ENCODE measurements at regions not wholly inside any gene's neighbourhood (a gene's known extent, or its start where the extent isn't known, plus 50 kb on each side); places are given as distances from the start of the nearest gene placed in this dataset.

DNA sequence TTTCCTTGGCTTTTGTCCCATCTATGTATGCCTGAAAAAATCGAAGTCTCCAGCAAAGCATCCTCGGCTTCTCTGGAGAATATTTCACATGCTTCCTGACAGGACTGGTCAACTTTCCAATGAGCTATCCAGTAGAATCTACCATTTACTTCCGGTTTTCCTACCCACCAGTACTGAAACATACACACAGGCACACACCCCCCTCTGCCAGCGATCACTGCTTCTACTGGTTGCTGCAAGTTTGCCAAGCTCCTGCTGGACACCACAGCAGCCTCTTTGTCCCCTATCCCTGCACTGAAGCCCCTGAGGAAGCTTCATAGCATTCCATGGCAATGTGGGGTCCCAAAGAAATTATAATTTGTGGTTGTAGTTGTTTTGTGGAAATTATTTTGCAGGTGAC lies 536.8 kb downstream of the MATN1 start:
- TF ChIP-seq HCFC1 (IDR thresholded peaks at IDR 0.05; ENCODE audit: low read length) (no peak), POLR2AphosphoS5 (IDR thresholded peaks at IDR 0.05; ENCODE audit: low read length) (no peak), NR2C2 (IDR thresholded peaks at IDR 0.05; ENCODE audit: borderline replicate concordance, control insufficient read depth, insufficient read length, low read depth) (no peak), GABPA (IDR thresholded peaks at IDR 0.05; ENCODE audit: low read depth) (no peak), POLR2A (IDR thresholded peaks at IDR 0.05; ENCODE audit: low read depth, low read length) (no peak)
- TF ChIP-seq, protein P1, sequence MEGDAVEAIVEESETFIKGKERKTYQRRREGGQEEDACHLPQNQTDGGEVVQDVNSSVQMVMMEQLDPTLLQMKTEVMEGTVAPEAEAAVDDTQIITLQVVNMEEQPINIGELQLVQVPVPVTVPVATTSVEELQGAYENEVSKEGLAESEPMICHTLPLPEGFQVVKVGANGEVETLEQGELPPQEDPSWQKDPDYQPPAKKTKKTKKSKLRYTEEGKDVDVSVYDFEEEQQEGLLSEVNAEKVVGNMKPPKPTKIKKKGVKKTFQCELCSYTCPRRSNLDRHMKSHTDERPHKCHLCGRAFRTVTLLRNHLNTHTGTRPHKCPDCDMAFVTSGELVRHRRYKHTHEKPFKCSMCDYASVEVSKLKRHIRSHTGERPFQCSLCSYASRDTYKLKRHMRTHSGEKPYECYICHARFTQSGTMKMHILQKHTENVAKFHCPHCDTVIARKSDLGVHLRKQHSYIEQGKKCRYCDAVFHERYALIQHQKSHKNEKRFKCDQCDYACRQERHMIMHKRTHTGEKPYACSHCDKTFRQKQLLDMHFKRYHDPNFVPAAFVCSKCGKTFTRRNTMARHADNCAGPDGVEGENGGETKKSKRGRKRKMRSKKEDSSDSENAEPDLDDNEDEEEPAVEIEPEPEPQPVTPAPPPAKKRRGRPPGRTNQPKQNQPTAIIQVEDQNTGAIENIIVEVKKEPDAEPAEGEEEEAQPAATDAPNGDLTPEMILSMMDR (IDR thresholded peaks at IDR 0.05 in 2 of 3, conservative IDR thresholded peaks at IDR 0.05 in 1 of 3; ENCODE audit: control insufficient read depth in 2 of 3, extremely low read depth in 1 of 3, insufficient read depth in 1 of 3, low read depth in 3 of 3, low read length in 3 of 3) = no peak
- TF ChIP-seq, protein P2, sequence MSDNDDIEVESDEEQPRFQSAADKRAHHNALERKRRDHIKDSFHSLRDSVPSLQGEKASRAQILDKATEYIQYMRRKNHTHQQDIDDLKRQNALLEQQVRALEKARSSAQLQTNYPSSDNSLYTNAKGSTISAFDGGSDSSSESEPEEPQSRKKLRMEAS (IDR thresholded peaks at IDR 0.05; ENCODE audit: low read depth, low read length) = no peak
- TF ChIP-seq, protein P3, sequence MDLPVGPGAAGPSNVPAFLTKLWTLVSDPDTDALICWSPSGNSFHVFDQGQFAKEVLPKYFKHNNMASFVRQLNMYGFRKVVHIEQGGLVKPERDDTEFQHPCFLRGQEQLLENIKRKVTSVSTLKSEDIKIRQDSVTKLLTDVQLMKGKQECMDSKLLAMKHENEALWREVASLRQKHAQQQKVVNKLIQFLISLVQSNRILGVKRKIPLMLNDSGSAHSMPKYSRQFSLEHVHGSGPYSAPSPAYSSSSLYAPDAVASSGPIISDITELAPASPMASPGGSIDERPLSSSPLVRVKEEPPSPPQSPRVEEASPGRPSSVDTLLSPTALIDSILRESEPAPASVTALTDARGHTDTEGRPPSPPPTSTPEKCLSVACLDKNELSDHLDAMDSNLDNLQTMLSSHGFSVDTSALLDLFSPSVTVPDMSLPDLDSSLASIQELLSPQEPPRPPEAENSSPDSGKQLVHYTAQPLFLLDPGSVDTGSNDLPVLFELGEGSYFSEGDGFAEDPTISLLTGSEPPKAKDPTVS (IDR thresholded peaks at IDR 0.05; ENCODE audit: low read depth, low read length) = no peak
- TF ChIP-seq, protein P4, sequence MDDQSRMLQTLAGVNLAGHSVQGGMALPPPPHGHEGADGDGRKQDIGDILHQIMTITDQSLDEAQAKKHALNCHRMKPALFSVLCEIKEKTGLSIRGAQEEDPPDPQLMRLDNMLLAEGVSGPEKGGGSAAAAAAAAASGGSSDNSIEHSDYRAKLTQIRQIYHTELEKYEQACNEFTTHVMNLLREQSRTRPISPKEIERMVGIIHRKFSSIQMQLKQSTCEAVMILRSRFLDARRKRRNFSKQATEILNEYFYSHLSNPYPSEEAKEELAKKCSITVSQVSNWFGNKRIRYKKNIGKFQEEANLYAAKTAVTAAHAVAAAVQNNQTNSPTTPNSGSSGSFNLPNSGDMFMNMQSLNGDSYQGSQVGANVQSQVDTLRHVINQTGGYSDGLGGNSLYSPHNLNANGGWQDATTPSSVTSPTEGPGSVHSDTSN (IDR thresholded peaks at IDR 0.05; ENCODE audit: insufficient replicate concordance, low read depth, low read length) = no peak
- TF ChIP-seq, protein P5, sequence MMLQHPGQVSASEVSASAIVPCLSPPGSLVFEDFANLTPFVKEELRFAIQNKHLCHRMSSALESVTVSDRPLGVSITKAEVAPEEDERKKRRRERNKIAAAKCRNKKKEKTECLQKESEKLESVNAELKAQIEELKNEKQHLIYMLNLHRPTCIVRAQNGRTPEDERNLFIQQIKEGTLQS (IDR thresholded peaks at IDR 0.05; ENCODE audit: borderline replicate concordance, extremely low read depth, low read depth, low read length) = no peak
